GM10266 (cell line): ENCODE measurements at regions not wholly inside any gene's neighbourhood (a gene's known extent, or its start where the extent isn't known, plus 50 kb on each side); places are given as distances from the start of the nearest gene placed in this dataset.

Source experiments
- DNase-seq: peaks from one replicate; pipeline ENCODE4 v3.0.0; 2012; ENCODE audit errors: extremely low spot score
- TF ChIP-seq, protein P1 (sequence below): IDR thresholded peaks from 2 replicates; pipeline ENCODE4 v1.5.1; 2012; ENCODE audit warnings: mild to moderate bottlenecking, low read depth; ENCODE audit not compliant: control insufficient read depth, insufficient read depth; ENCODE audit errors: missing control alignments

DNA sequence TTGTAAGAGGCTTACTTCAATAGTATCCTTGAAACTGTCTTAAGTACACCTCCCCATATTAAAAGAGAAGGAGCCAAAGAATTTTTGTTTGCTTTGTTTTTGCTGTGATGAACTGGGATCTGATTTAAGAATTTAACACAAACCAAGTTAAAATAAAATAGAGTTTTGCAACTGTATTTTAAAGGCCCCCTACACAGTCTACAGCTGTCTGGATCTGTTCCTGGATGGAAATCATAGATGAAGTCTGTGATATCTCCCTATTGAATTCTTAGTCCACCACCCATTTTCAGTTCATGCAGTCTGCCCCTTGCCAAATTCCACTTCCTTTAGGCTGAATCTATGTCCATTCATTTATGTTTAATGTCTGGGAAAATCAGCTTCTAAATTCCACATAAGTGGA, 169.8 kb upstream of the MEOX2 start:
- TF ChIP-seq, protein P1, sequence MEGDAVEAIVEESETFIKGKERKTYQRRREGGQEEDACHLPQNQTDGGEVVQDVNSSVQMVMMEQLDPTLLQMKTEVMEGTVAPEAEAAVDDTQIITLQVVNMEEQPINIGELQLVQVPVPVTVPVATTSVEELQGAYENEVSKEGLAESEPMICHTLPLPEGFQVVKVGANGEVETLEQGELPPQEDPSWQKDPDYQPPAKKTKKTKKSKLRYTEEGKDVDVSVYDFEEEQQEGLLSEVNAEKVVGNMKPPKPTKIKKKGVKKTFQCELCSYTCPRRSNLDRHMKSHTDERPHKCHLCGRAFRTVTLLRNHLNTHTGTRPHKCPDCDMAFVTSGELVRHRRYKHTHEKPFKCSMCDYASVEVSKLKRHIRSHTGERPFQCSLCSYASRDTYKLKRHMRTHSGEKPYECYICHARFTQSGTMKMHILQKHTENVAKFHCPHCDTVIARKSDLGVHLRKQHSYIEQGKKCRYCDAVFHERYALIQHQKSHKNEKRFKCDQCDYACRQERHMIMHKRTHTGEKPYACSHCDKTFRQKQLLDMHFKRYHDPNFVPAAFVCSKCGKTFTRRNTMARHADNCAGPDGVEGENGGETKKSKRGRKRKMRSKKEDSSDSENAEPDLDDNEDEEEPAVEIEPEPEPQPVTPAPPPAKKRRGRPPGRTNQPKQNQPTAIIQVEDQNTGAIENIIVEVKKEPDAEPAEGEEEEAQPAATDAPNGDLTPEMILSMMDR: no peak
- DNase-seq: no peak

GRCh38 chr7:15855525-15856109, 169.1 kb upstream of the MEOX2 start:
- TF ChIP-seq, protein P1: no peak
- DNase-seq: no peak

GRCh38 chr7:15854841-15855524, 168.5 kb upstream of the MEOX2 start:
- TF ChIP-seq, protein P1: no peak
- no peak for DNase-seq

DNA sequence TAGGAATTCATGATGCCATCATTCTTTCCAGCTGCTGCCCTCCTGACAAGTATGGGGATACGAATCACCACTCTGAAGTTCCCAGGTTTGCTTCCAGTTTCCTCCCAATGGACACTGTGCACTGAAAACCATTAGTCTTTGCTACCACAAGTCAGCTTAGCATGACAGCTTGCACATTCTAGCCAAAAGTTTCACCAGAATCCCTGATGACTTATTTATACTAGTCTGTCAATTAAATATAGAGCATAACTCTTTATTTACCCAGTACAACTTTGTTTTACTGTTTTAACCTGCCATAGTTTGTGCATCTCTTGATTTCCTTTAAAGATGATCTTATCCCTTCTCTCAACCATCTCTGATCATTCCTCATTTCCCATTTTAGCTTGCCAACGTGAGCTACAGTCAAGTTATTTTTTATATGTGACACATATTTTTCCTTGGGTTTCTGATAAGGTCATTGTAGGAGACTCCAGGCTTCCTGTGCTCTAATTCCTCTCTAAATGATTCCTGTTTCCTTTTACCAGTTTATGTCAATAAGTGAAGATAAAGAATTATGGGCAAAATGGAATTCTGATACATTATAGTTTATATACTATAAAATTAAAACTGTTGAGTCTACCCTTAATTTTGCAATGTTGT, 167.5 kb upstream of the MEOX2 start:
- TF ChIP-seq, protein P1: no peak
- no peak for DNase-seq

GRCh38 chr7:15851201-15851600, 164.7 kb upstream of the MEOX2 start:
- TF ChIP-seq, protein P1: no peak
- DNase-seq: no peak

- no peak for DNase-seq
- TF ChIP-seq, protein P1: no peak
Observed at GRCh38 chr7:15848901-15849300, 162.4 kb upstream of the MEOX2 start.

GRCh38 chr7:15848362-15848761, 161.9 kb upstream of the MEOX2 start:
- TF ChIP-seq, protein P1: no peak
- no peak for DNase-seq
